ENCODE measurements at regions not wholly inside any gene's neighbourhood (a gene's known extent, or its start where the extent isn't known, plus 50 kb on each side); places are given as distances from the start of the nearest gene placed in this dataset.

GRCh38 chr13:80551650-80552497 is 210.9 kb upstream of the SPRY2 start:
- TF ChIP-seq CTCF (IDR thresholded peaks at IDR 0.05) (no peak), POLR2AphosphoS5 (IDR thresholded peaks at IDR 0.05) (no peak)

All from upper lobe of left lung (tissue), 4 donors.